WERI-Rb-1 (cell line): ENCODE measurements at regions not wholly inside any gene's neighbourhood (a gene's known extent, or its start where the extent isn't known, plus 50 kb on each side); places are given as distances from the start of the nearest gene placed in this dataset.

ENCODE experiments used
- DNase-seq: peaks from one replicate; pipeline ENCODE4 v3.0.0-alpha.2; 2020
- H3K27ac ChIP-seq: fragments of 250-450 bp; sonication (Bioruptor Pico); 2 replicates; pipeline ENCODE4 v1.5.1; 2020; ENCODE audit warnings: mild to moderate bottlenecking, moderate library complexity
- H3K27me3 ChIP-seq: fragments of 250-450 bp; sonication (Bioruptor Pico); 2 replicates; pipeline ENCODE4 v1.5.1; 2021; ENCODE audit warnings: mild to moderate bottlenecking, low read depth, moderate library complexity; ENCODE audit not compliant: insufficient read depth, severe bottlenecking
- H3K36me3 ChIP-seq: fragments of 250-450 bp; sonication (Bioruptor Pico); 2 replicates; pipeline ENCODE4 v1.5.1; 2020; ENCODE audit warnings: mild to moderate bottlenecking, moderate library complexity
- H3K4me3 ChIP-seq: 2 replicates; pipeline ENCODE4 v1.5.1; 2011; ENCODE audit warnings: low read depth, mild to moderate bottlenecking, control low read depth, low read length
- H3K9me3 ChIP-seq: fragments of 250-450 bp; sonication (Bioruptor Pico); 2 replicates; pipeline ENCODE4 v1.5.1; 2021; ENCODE audit warnings: mild to moderate bottlenecking, moderate library complexity; ENCODE audit not compliant: severe bottlenecking
- TF ChIP-seq, protein P1 (sequence below): IDR thresholded peaks from 2 replicates; pipeline ENCODE4 v1.5.1; 2011; ENCODE audit warnings: low read depth, mild to moderate bottlenecking, control low read depth, inconsistent platforms, low read length

DNA sequence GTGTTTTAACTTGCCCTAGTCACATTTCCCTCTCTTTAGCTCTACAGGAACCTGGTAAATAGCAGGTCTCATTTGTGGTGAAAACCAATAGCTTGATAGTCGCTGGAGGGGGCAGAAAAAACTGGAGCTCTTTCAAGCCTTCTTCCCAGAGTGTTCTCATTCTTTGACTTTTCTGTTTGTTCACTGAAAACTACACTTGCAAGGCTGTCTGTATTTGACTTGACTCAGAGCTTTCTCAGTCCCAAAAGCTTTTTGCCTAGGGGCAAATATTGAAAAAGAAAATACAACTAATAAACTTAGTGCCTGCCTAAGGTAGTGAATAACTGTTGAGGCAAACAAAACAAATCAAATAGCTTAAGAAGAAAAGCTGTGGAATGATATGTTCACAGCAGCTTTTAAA is 217.1 kb upstream of the CHRM3 start:
- Histone ChIP-seq H3K27ac (no peak overlapping the region), H3K36me3 (no peaks in the 10 kb centered on the region), H3K9me3 (no peaks in the 10 kb centered on the region), H3K4me3 (no peak overlapping the region), H3K27me3 (no peaks in the 10 kb centered on the region)
- no peak for DNase-seq
- TF ChIP-seq, protein P1, sequence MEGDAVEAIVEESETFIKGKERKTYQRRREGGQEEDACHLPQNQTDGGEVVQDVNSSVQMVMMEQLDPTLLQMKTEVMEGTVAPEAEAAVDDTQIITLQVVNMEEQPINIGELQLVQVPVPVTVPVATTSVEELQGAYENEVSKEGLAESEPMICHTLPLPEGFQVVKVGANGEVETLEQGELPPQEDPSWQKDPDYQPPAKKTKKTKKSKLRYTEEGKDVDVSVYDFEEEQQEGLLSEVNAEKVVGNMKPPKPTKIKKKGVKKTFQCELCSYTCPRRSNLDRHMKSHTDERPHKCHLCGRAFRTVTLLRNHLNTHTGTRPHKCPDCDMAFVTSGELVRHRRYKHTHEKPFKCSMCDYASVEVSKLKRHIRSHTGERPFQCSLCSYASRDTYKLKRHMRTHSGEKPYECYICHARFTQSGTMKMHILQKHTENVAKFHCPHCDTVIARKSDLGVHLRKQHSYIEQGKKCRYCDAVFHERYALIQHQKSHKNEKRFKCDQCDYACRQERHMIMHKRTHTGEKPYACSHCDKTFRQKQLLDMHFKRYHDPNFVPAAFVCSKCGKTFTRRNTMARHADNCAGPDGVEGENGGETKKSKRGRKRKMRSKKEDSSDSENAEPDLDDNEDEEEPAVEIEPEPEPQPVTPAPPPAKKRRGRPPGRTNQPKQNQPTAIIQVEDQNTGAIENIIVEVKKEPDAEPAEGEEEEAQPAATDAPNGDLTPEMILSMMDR, result no peak

- no peak overlapping the region for H3K27ac ChIP-seq
- no peaks in the 10 kb centered on the region for H3K36me3 ChIP-seq
- TF ChIP-seq, protein P1, result no peak
- no peaks in the 10 kb centered on the region for H3K27me3 ChIP-seq
- no peak for DNase-seq
- H3K4me3 ChIP-seq, result no peak overlapping the region
- no peaks in the 10 kb centered on the region for H3K9me3 ChIP-seq
These were observed 221.8 kb upstream of the CHRM3 start for GRCh38 chr1:239164451-239165180.

DNA sequence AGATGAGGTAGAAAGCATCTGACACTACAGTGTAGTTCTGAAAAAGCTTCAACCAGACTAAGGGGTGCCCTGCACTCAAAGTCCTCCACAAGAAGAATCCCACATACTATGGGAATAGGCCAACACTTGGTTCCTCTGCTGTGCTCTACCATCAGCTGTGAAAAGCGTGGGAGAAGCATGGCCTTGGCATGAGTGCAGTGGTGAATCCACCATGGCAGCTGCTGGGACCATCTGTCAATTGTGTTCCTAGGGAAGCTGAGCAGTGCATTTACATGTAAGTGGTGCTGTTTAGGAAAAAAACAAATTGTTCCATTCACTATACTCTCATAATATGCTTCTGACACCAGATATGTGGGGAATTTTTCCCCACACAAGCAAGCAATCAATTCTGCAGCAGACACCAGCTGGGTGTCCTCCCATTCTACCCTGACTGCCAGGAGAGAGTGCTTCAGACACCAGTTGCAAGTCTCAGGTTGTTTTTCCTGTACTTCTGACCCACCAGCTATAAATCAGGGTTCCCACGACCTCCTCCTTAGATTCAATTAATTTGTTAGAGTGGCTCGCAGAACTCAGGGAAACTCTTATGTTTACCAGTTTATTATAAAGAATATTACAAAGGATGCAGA is 230.8 kb upstream of the CHRM3 start:
- DNase-seq, result no peak
- Histone ChIP-seq H3K27ac (no peak overlapping the region), H3K9me3 (no peaks in the 10 kb centered on the region), H3K36me3 (no peaks in the 10 kb centered on the region), H3K4me3 (no peak overlapping the region), H3K27me3 (no peaks in the 10 kb centered on the region)
- TF ChIP-seq, protein P1, result no peak

DNA sequence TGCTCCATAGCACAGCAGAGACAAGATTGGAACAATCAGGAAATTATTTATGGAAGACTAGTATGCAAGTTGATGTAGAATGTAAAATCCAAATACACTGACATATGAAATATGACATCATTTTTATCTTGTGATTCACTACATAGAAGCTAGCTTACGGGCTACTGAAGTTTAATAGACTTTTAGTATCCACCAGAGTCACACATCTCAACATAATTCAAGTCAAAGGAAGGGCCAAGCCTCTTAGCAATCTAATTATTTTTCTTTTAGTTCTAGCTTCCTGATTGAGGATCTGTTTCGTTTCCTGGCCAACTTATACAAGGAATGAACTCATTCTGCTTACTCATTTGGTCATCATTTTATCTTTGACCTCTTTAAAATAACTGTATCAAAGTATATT is 234.4 kb upstream of the CHRM3 start:
- no peak for DNase-seq
- TF ChIP-seq, protein P1, result no peak
- Histone ChIP-seq H3K27me3 (no peaks in the 10 kb centered on the region), H3K9me3 (no peaks in the 10 kb centered on the region), H3K27ac (no peak overlapping the region), H3K36me3 (no peaks in the 10 kb centered on the region), H3K4me3 (no peak overlapping the region)

DNA sequence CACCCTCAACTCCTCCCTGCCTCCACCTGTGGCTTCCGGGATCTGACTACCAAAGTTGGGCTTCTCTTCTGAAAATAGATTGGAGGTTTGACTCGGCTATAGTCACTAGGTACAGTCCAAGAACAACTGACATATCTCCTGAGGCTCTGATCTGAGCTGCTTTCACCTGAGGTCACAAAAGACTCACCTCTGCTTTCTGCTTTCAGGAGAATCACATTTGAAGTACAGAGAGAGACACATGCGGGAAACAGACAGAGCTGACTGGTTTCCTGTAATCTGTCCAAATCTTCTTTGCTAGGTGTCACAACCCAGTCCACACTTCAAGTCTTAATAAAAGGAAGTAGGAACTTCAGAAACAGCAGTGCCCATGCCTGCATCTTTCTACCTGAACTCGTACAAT is 245.4 kb upstream of the CHRM3 start:
- no peak for DNase-seq
- Histone ChIP-seq H3K4me3 (no peak overlapping the region), H3K36me3 (no peaks in the 10 kb centered on the region), H3K27me3 (no peaks in the 10 kb centered on the region), H3K9me3 (no peaks in the 10 kb centered on the region), H3K27ac (no peak overlapping the region)
- TF ChIP-seq, protein P1, result no peak
